GM23338 (cell line): ENCODE measurements at regions not wholly inside any gene's neighbourhood (a gene's known extent, or its start where the extent isn't known, plus 50 kb on each side); places are given as distances from the start of the nearest gene placed in this dataset.

Experiments used
- ATAC-seq: fragments of 200-7000 bp; cut with Tn5 transposase; 3 replicates; pipeline ENCODE4 v1.9.1; 2020
- DNase-seq: peaks from one replicate; pipeline ENCODE4 v3.0.0-alpha.2; 2015; ENCODE audit warnings: low spot score
- H2AFZ ChIP-seq: fragments of 200-600 bp; sonication (generic); 2 replicates; pipeline ENCODE4 v1.8.0; 2016; ENCODE audit warnings: antibody characterized with exemption, mild to moderate bottlenecking, moderate library complexity
- H3F3A ChIP-seq: fragments of 200-600 bp; sonication (generic); replicated peaks from 2 replicates; pipeline ENCODE4 v1.8.0; 2017; ENCODE audit warnings: antibody characterized with exemption, mixed run types, low read depth
- H3K27ac ChIP-seq: fragments of 200-600 bp; sonication (generic); 2 replicates; pipeline ENCODE4 v1.6.1; 2016; ENCODE audit warnings: low read depth
- H3K27me3 ChIP-seq: fragments of 200-600 bp; sonication (generic); 2 replicates; pipeline ENCODE4 v1.8.0; 2016; ENCODE audit warnings: mild to moderate bottlenecking, mixed run types, moderate library complexity; ENCODE audit not compliant: insufficient read depth
- H3K36me3 ChIP-seq: fragments of 200-600 bp; sonication (generic); 2 replicates; pipeline ENCODE4 v1.8.0; 2016; ENCODE audit warnings: mild to moderate bottlenecking; ENCODE audit not compliant: insufficient read depth
- H3K4me1 ChIP-seq: fragments of 200-600 bp; sonication (generic); 2 replicates; pipeline ENCODE4 v1.8.0; 2016; ENCODE audit warnings: mild to moderate bottlenecking, moderate library complexity; ENCODE audit not compliant: insufficient read depth
- H3K4me2 ChIP-seq: fragments of 200-600 bp; sonication (generic); 2 replicates; pipeline ENCODE4 v1.7.1; 2017; ENCODE audit warnings: mixed run types
- H3K4me3 ChIP-seq: fragments of 200-600 bp; sonication (generic); 2 replicates; pipeline ENCODE4 v1.6.1; 2016; ENCODE audit warnings: mixed run types
- H3K79me2 ChIP-seq: fragments of 200-600 bp; sonication (generic); replicated peaks from 2 replicates; pipeline ENCODE4 v1.8.0; 2017; ENCODE audit warnings: mild to moderate bottlenecking; ENCODE audit not compliant: insufficient read depth
- H3K9me2 ChIP-seq: fragments of 200-600 bp; sonication (generic); 2 replicates; pipeline ENCODE4 v1.8.0; 2017; ENCODE audit not compliant: insufficient read depth
- H4K20me1 ChIP-seq: fragments of 200-600 bp; sonication (generic); replicated peaks from 2 replicates; pipeline ENCODE4 v1.8.0; 2017; ENCODE audit warnings: mild to moderate bottlenecking; ENCODE audit not compliant: insufficient read depth
- H3K27ac Mint-ChIP-seq: 2 replicates; pipeline ENCODE4 v1.8.0; 2020; ENCODE audit warnings: inconsistent platforms, mild to moderate bottlenecking, moderate library complexity, mixed read lengths
- H3K27me3 Mint-ChIP-seq: 3 replicates; pipeline ENCODE4 v1.8.0; 2022; ENCODE audit warnings: low read depth, mild to moderate bottlenecking, moderate library complexity, mixed read lengths, inconsistent platforms; ENCODE audit not compliant: insufficient read depth, poor library complexity
- H3K36me3 Mint-ChIP-seq: 3 replicates; pipeline ENCODE4 v1.8.0; 2021; ENCODE audit warnings: low read depth, mild to moderate bottlenecking, inconsistent platforms, moderate library complexity, mixed read lengths
- H3K4me1 Mint-ChIP-seq: 3 replicates; pipeline ENCODE4 v1.8.0; 2020; ENCODE audit warnings: mild to moderate bottlenecking, inconsistent platforms, mixed read lengths
- H3K4me3 Mint-ChIP-seq: 3 replicates; pipeline ENCODE4 v1.8.0; 2021; ENCODE audit warnings: moderate library complexity, mild to moderate bottlenecking, inconsistent platforms, mixed read lengths
- H3K9me3 Mint-ChIP-seq: 3 replicates; pipeline ENCODE4 v1.8.0; 2020; ENCODE audit warnings: moderate library complexity, mild to moderate bottlenecking, inconsistent platforms, mixed read lengths
- CREB1 ChIP-seq: fragments of 250-450 bp; sonication (Bioruptor Pico); IDR thresholded peaks from 2 replicates; pipeline ENCODE4 v1.5.0; 2020; ENCODE audit warnings: low read depth, mild to moderate bottlenecking, moderate library complexity
- EZH2 ChIP-seq: fragments of 200-600 bp; sonication (generic); IDR thresholded peaks from one replicate; pipeline ENCODE4 v1.8.0; 2017; ENCODE audit warnings: antibody characterized with exemption, mild to moderate bottlenecking, low read depth; ENCODE audit not compliant: unreplicated experiment
- EZH2phosphoT487 ChIP-seq: fragments of 200-600 bp; sonication (generic); IDR thresholded peaks from one replicate; pipeline ENCODE4 v1.8.1; 2018; ENCODE audit warnings: antibody characterized with exemption; ENCODE audit not compliant: unreplicated experiment
- JUNB ChIP-seq: IDR thresholded peaks from one replicate; pipeline ENCODE4 v1.6.1; 2016; ENCODE audit warnings: antibody characterized with exemption; ENCODE audit not compliant: unreplicated experiment
- NANOG ChIP-seq: IDR thresholded peaks from 2 replicates; pipeline ENCODE4 v1.6.1; 2016; ENCODE audit warnings: antibody characterized with exemption, borderline replicate concordance
- POLR2AphosphoS5 ChIP-seq: IDR thresholded peaks from 2 replicates; pipeline ENCODE4 v1.6.1; 2016; ENCODE audit warnings: antibody characterized with exemption, low read depth
- STAT1 ChIP-seq: IDR thresholded peaks from one replicate; pipeline ENCODE4 v1.6.1; 2016; ENCODE audit warnings: antibody characterized with exemption; ENCODE audit not compliant: unreplicated experiment
- ZNF114 ChIP-seq: fragments of 250-450 bp; sonication (Bioruptor Pico); IDR thresholded peaks from 2 replicates; pipeline ENCODE4 v1.5.0; 2020; ENCODE audit warnings: mild to moderate bottlenecking, moderate library complexity
- ZNF331 ChIP-seq: fragments of 250-450 bp; sonication (Bioruptor Pico); IDR thresholded peaks from 2 replicates; pipeline ENCODE4 v1.5.0; 2020; ENCODE audit warnings: low read depth, mild to moderate bottlenecking, moderate library complexity
- TF ChIP-seq, protein P1 (sequence below), 2 experiments: fragments of 200-600 bp in 1 of 2; sonication (generic) in 1 of 2; conservative IDR thresholded peaks; 2 replicates each; pipeline versions ENCODE4 v1.5.1 to v1.6.1; 2016 to 2017; ENCODE audit warnings: antibody characterized with exemption in 2 of 2, low read depth in 2 of 2, mild to moderate bottlenecking in 2 of 2, moderate library complexity in 1 of 2
- TF ChIP-seq, protein P2 (sequence below): IDR thresholded peaks from one replicate; pipeline ENCODE4 v1.6.1; 2018; ENCODE audit warnings: antibody characterized with exemption; ENCODE audit not compliant: unreplicated experiment
- TF ChIP-seq, protein P3 (sequence below): IDR thresholded peaks from 2 replicates; pipeline ENCODE4 v1.6.1; 2016; ENCODE audit warnings: antibody characterized with exemption
- TF ChIP-seq, protein P4 (sequence below): fragments of 250-450 bp; sonication (Bioruptor Pico); IDR thresholded peaks from 2 replicates; pipeline ENCODE4 v1.5.0; 2020; ENCODE audit warnings: mild to moderate bottlenecking, moderate library complexity

DNA sequence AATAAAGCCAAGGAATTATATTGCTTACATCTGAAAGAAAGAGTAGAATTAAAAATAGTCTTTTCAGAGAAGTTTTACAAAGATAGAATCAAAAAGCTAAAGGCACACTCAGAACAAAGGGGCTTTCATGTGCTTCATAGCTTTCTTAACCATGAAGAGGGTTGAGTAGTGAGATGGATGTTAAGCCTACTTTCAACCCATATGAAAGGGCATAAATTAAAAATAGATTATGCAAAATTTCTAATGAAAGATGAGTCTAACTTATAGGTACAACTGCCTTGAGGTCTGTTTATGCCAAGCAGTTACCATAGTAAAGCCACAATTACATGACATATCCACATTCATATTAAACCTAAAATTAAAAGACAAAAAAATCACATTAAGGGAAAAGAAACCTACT lies 223.3 kb upstream of the ARHGEF26 start:
- H3K27ac ChIP-seq, result no peak overlapping the region
- H4K20me1 ChIP-seq, result no peaks in the 10 kb centered on the region
- no peaks in the 10 kb centered on the region for H3F3A ChIP-seq
- no peaks in the 10 kb centered on the region for H3K36me3 ChIP-seq
- H3K4me1 ChIP-seq, result no peaks in the 10 kb centered on the region
- Mint-ChIP-seq H3K36me3 (no peaks in the 10 kb centered on the region), H3K27me3 (peaks cover 2% of the 10 kb centered on the region), H3K27ac (no peak overlapping the region), H3K4me3 (no peak overlapping the region), H3K4me1 (peaks cover 6% of the 10 kb centered on the region; the same call in 2 of the 3 replicates), H3K9me3 (no peaks in the 10 kb centered on the region)
- no peak overlapping the region for H3K4me2 ChIP-seq
- no peak overlapping the region for H3K4me3 ChIP-seq
- DNase-seq (no peak), ATAC-seq (no peak)
- H3K9me2 ChIP-seq, result no peaks in the 10 kb centered on the region
- H3K27me3 ChIP-seq, result no peaks in the 10 kb centered on the region
- H3K79me2 ChIP-seq, result no peaks in the 10 kb centered on the region
- no peak overlapping the region for H2AFZ ChIP-seq
- TF ChIP-seq ZNF331, result no peak
- TF ChIP-seq CREB1 (CRISPR knock-in tag), result no peak
- no peak for TF ChIP-seq EZH2phosphoT487
- no peak for TF ChIP-seq JUNB
- TF ChIP-seq EZH2, result no peak
- no peak for TF ChIP-seq POLR2AphosphoS5
- TF ChIP-seq, protein P1, sequence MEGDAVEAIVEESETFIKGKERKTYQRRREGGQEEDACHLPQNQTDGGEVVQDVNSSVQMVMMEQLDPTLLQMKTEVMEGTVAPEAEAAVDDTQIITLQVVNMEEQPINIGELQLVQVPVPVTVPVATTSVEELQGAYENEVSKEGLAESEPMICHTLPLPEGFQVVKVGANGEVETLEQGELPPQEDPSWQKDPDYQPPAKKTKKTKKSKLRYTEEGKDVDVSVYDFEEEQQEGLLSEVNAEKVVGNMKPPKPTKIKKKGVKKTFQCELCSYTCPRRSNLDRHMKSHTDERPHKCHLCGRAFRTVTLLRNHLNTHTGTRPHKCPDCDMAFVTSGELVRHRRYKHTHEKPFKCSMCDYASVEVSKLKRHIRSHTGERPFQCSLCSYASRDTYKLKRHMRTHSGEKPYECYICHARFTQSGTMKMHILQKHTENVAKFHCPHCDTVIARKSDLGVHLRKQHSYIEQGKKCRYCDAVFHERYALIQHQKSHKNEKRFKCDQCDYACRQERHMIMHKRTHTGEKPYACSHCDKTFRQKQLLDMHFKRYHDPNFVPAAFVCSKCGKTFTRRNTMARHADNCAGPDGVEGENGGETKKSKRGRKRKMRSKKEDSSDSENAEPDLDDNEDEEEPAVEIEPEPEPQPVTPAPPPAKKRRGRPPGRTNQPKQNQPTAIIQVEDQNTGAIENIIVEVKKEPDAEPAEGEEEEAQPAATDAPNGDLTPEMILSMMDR (conservative IDR thresholded peaks at IDR 0.05; ENCODE audit: low read depth in 2 of 2), result no peak
- TF ChIP-seq STAT1, result no peak
- TF ChIP-seq NANOG, result no peak
- TF ChIP-seq, protein P2, sequence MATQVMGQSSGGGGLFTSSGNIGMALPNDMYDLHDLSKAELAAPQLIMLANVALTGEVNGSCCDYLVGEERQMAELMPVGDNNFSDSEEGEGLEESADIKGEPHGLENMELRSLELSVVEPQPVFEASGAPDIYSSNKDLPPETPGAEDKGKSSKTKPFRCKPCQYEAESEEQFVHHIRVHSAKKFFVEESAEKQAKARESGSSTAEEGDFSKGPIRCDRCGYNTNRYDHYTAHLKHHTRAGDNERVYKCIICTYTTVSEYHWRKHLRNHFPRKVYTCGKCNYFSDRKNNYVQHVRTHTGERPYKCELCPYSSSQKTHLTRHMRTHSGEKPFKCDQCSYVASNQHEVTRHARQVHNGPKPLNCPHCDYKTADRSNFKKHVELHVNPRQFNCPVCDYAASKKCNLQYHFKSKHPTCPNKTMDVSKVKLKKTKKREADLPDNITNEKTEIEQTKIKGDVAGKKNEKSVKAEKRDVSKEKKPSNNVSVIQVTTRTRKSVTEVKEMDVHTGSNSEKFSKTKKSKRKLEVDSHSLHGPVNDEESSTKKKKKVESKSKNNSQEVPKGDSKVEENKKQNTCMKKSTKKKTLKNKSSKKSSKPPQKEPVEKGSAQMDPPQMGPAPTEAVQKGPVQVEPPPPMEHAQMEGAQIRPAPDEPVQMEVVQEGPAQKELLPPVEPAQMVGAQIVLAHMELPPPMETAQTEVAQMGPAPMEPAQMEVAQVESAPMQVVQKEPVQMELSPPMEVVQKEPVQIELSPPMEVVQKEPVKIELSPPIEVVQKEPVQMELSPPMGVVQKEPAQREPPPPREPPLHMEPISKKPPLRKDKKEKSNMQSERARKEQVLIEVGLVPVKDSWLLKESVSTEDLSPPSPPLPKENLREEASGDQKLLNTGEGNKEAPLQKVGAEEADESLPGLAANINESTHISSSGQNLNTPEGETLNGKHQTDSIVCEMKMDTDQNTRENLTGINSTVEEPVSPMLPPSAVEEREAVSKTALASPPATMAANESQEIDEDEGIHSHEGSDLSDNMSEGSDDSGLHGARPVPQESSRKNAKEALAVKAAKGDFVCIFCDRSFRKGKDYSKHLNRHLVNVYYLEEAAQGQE, result no peak
- TF ChIP-seq, protein P3, sequence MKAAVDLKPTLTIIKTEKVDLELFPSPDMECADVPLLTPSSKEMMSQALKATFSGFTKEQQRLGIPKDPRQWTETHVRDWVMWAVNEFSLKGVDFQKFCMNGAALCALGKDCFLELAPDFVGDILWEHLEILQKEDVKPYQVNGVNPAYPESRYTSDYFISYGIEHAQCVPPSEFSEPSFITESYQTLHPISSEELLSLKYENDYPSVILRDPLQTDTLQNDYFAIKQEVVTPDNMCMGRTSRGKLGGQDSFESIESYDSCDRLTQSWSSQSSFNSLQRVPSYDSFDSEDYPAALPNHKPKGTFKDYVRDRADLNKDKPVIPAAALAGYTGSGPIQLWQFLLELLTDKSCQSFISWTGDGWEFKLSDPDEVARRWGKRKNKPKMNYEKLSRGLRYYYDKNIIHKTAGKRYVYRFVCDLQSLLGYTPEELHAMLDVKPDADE, result no peak
- TF ChIP-seq, protein P4, sequence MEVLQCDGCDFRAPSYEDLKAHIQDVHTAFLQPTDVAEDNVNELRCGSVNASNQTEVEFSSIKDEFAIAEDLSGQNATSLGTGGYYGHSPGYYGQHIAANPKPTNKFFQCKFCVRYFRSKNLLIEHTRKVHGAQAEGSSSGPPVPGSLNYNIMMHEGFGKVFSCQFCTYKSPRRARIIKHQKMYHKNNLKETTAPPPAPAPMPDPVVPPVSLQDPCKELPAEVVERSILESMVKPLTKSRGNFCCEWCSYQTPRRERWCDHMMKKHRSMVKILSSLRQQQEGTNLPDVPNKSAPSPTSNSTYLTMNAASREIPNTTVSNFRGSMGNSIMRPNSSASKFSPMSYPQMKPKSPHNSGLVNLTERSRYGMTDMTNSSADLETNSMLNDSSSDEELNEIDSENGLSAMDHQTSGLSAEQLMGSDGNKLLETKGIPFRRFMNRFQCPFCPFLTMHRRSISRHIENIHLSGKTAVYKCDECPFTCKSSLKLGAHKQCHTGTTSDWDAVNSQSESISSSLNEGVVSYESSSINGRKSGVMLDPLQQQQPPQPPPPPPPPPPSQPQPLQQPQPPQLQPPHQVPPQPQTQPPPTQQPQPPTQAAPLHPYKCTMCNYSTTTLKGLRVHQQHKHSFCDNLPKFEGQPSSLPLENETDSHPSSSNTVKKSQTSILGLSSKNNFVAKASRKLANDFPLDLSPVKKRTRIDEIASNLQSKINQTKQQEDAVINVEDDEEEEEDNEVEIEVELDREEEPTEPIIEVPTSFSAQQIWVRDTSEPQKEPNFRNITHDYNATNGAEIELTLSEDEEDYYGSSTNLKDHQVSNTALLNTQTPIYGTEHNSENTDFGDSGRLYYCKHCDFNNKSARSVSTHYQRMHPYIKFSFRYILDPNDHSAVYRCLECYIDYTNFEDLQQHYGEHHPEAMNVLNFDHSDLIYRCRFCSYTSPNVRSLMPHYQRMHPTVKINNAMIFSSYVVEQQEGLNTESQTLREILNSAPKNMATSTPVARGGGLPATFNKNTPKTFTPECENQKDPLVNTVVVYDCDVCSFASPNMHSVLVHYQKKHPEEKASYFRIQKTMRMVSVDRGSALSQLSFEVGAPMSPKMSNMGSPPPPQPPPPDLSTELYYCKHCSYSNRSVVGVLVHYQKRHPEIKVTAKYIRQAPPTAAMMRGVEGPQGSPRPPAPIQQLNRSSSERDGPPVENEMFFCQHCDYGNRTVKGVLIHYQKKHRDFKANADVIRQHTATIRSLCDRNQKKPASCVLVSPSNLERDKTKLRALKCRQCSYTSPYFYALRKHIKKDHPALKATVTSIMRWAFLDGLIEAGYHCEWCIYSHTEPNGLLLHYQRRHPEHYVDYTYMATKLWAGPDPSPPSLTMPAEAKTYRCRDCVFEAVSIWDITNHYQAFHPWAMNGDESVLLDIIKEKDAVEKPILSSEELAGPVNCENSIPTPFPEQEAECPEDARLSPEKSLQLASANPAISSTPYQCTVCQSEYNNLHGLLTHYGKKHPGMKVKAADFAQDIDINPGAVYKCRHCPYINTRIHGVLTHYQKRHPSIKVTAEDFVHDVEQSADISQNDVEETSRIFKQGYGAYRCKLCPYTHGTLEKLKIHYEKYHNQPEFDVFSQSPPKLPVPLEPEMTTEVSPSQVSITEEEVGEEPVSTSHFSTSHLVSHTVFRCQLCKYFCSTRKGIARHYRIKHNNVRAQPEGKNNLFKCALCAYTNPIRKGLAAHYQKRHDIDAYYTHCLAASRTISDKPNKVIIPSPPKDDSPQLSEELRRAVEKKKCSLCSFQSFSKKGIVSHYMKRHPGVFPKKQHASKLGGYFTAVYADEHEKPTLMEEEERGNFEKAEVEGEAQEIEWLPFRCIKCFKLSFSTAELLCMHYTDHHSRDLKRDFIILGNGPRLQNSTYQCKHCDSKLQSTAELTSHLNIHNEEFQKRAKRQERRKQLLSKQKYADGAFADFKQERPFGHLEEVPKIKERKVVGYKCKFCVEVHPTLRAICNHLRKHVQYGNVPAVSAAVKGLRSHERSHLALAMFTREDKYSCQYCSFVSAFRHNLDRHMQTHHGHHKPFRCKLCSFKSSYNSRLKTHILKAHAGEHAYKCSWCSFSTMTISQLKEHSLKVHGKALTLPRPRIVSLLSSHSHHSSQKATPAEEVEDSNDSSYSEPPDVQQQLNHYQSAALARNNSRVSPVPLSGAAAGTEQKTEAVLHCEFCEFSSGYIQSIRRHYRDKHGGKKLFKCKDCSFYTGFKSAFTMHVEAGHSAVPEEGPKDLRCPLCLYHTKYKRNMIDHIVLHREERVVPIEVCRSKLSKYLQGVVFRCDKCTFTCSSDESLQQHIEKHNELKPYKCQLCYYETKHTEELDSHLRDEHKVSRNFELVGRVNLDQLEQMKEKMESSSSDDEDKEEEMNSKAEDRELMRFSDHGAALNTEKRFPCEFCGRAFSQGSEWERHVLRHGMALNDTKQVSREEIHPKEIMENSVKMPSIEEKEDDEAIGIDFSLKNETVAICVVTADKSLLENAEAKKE (CRISPR knock-in tag), result no peak
- TF ChIP-seq ZNF114 (CRISPR knock-in tag), result no peak
